Heart left ventricle (tissue), 16 donors: ENCODE measurements at regions not wholly inside any gene's neighbourhood (a gene's known extent, or its start where the extent isn't known, plus 50 kb on each side); places are given as distances from the start of the nearest gene placed in this dataset.

ENCODE experiments used
- ATAC-seq, 4 donors: fragments of 200-7000 bp; cut with Tn5 transposase; one replicate each; pipeline ENCODE4 v1.9.1; 2020 to 2022; ENCODE audit warnings: moderate library complexity in 4 of 4, mild to moderate bottlenecking in 3 of 4, moderate number of reproducible peaks in 1 of 4
- DNase-seq, 5 donors: peaks; one replicate each; pipeline ENCODE4 v3.0.0-alpha.2; 2020
- H3K27ac ChIP-seq, 12 donors: fragments of 200-600 bp; sonication (generic) in 4 of 12; one replicate each; pipeline versions ENCODE4 v1.5.0 to v1.8.0; 2016 to 2022; ENCODE audit warnings: mild to moderate bottlenecking in 2 of 12
- H3K27me3 ChIP-seq, 9 donors: fragments of 200-600 bp; sonication (generic) in 2 of 9; one replicate each; pipeline versions ENCODE4 v1.5.1 to v1.8.0; 2016 to 2022; ENCODE audit warnings: mild to moderate bottlenecking in 3 of 9
- H3K36me3 ChIP-seq, 9 donors: fragments of 200-600 bp; sonication (generic) in 2 of 9; one replicate each; pipeline versions ENCODE4 v1.5.0 to v1.8.0; 2018 to 2022; ENCODE audit warnings: mild to moderate bottlenecking in 2 of 9
- H3K4me1 ChIP-seq, 12 donors: fragments of 200-600 bp; sonication (generic) in 4 of 12; one replicate each; pipeline versions ENCODE4 v1.5.0 to v1.8.0; 2016 to 2022; ENCODE audit warnings: mild to moderate bottlenecking in 3 of 12
- H3K4me3 ChIP-seq, 12 donors: fragments of 200-600 bp; sonication (generic) in 4 of 12; one replicate each; pipeline versions ENCODE4 v1.5.0 to v1.8.0; 2017 to 2022; ENCODE audit warnings: mild to moderate bottlenecking in 9 of 12, moderate library complexity in 4 of 12
- H3K9me3 ChIP-seq, 12 donors: fragments of 200-600 bp; sonication (generic) in 4 of 12; one replicate each; pipeline versions ENCODE4 v1.5.0 to v1.8.0; 2016 to 2022; ENCODE audit warnings: mild to moderate bottlenecking in 1 of 12
- POLR2A ChIP-seq, 2 donors: fragments of 450-650 bp; IDR thresholded peaks; one replicate each; pipeline ENCODE4 v1.6.1; 2017; ENCODE audit warnings: antibody characterized with exemption in 2 of 2, mild to moderate bottlenecking in 2 of 2, moderate library complexity in 2 of 2
- WGBS, 4 donors: extraction: QIAGEN DNeasy Blood & Tissue Kit in 2 of 4; methylation state at CpG; one replicate each; pipeline versions ENCODE4 v1.1.5 to v1.1.7; 2013 to 2018; 5-methylcytosine and 5-hydroxymethylcytosine counted together
- intact Hi-C, 10 donors: fragments of 100-400 bp; cut with DNase I; formaldehyde crosslinking; loops; one replicate each; pipeline versions ENCODE4 v1.11.1 to v1.14.2; 2022
- TF ChIP-seq, protein P1 (sequence below), 12 donors: fragments of 200-600 bp; sonication (generic) in 4 of 12; IDR thresholded peaks; one replicate each; pipeline versions ENCODE4 v1.5.0 to v1.8.0; 2018 to 2022; ENCODE audit warnings: antibody characterized with exemption in 12 of 12, mild to moderate bottlenecking in 5 of 12
- donor health status: ischemic (EF 13 %, LVEDD 7.1; RV severe dilation, severe dysfunction).
- donor health status: healthy with polysubstance abuse.
- donor health status: DM: no; HTN: yes; CAD: no.
- donor health status: DM: no; HTN: no; CAD: no.
- donor health status: ischemic (EF 25% LVEDD 6.9; RV normal size, moderate dysfunction).
- donor health status: ischemic (EF 25% LVEDD 5.7; RV mildly dilated, moderate dysfunction).
- donor health status: healthy.
- donor health status: DM: yes; HTN: yes; CAD: no.
- donor health status: ischemic (EF 35%, LVEDD 5.7; RV mildly dilated, moderate dysfunction).
- donor health status: nonischemic (EF 11% LVEDD 7.7; RV severe dilation, severe dysfunction).
- donor health status: DM: yes; HTN: yes; CAD: no.
- donor health status: PGD.
- donor health status: ischemic (EF 29% LVEDD 5.4; RV normal size, mild dysfunction).
- donor health status: nonischemic (EF 23%, LVEDD 6.1; RV moderate dilation, normal function).

DNA sequence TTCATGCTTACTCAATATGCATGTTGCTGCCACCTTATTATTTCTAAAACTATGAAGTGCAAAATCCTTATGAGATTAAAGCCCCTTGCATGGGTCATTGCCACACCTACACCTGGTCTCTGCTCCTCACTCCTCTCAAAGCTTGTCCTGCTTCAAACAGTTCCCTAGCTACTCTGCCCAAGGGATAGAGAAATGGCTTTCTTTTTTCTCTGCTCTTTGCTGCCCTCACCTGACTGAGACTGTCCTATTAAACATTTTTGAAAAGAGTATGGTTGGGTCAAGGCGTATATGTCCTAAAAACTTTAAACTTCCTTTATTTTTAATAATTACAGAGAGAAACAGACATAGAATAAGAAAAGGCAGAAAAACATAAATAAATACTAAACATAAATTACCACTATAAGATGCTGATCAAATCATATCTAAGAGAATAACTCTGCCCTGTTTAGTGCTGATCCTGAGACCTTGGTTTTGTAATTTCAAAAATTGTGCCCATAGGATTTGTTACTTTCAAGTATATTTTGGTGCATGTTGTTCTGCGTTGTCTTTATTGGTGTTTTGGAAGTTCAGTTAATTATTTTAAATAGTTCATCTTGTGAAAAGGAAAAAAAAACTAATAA lies 704.9 kb upstream of the PABPC4L start:
- Histone ChIP-seq H3K4me1 (no peaks in the 10 kb centered on the region), H3K4me3 (no peak overlapping the region)
- no peak for TF ChIP-seq POLR2A (IDR thresholded peaks at IDR 0.05)
- TF ChIP-seq, protein P1, sequence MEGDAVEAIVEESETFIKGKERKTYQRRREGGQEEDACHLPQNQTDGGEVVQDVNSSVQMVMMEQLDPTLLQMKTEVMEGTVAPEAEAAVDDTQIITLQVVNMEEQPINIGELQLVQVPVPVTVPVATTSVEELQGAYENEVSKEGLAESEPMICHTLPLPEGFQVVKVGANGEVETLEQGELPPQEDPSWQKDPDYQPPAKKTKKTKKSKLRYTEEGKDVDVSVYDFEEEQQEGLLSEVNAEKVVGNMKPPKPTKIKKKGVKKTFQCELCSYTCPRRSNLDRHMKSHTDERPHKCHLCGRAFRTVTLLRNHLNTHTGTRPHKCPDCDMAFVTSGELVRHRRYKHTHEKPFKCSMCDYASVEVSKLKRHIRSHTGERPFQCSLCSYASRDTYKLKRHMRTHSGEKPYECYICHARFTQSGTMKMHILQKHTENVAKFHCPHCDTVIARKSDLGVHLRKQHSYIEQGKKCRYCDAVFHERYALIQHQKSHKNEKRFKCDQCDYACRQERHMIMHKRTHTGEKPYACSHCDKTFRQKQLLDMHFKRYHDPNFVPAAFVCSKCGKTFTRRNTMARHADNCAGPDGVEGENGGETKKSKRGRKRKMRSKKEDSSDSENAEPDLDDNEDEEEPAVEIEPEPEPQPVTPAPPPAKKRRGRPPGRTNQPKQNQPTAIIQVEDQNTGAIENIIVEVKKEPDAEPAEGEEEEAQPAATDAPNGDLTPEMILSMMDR (IDR thresholded peaks at IDR 0.05) = peak in 4 of 12 donors; percentile 11 to 39 (median 28)

DNA sequence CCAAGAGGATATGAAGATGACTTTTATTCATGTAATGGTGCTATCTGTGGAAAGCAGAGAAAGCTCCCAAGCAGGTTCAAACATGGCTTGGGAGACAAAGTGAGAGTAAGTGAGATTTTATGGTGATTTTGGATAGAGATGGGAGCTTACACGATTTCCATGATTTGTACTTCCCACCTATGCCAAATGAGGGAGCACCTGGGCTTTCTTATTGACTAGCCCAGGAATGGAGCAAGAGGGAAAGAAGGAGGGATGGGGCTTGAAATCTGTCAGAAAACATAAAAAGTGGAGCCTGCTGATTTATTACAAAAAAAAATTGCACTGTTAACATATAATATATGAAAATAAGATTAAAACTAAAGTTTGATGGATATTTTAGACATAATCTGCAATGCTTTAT lies 703.5 kb upstream of the PABPC4L start:
- Histone ChIP-seq H3K9me3 (peaks cover 0 to 3% (median 0%) of the 10 kb centered on the region in 12 donors), H3K36me3 (no peaks in the 10 kb centered on the region), H3K4me1 (no peaks in the 10 kb centered on the region), H3K27me3 (no peaks in the 10 kb centered on the region), H3K27ac (no peak overlapping the region), H3K4me3 (no peak overlapping the region)
- ATAC-seq (no peak), DNase-seq (no peak)
- TF ChIP-seq, protein P1 (IDR thresholded peaks at IDR 0.05) = no peak
- no peak for TF ChIP-seq POLR2A (IDR thresholded peaks at IDR 0.05)
- intact Hi-C loops = loop anchor here in 1 of 10 donors (10.0 kb wide), 1 partner anchor 430 kb away; no protein-coding TSS in a partner anchor
- WGBS, 4 donors = 71 to 82% (median 77%) methylated on average over 1 of the region's 1 CpG

More for the DNA sequence above, 704.9 kb upstream of the PABPC4L start:
- DNase-seq (no peak), ATAC-seq (no peak)
- WGBS, 4 donors = 50 to 64% (median 59%) methylated on average over 2 of the region's 2 CpGs
- Histone ChIP-seq H3K36me3 (no peaks in the 10 kb centered on the region), H3K9me3 (no peaks in the 10 kb centered on the region), H3K27me3 (no peaks in the 10 kb centered on the region), H3K27ac (no peak overlapping the region)
- intact Hi-C loops = loop anchor here in 1 of 10 donors (10.0 kb wide), 1 partner anchor 432 kb away; no protein-coding TSS in a partner anchor

DNA sequence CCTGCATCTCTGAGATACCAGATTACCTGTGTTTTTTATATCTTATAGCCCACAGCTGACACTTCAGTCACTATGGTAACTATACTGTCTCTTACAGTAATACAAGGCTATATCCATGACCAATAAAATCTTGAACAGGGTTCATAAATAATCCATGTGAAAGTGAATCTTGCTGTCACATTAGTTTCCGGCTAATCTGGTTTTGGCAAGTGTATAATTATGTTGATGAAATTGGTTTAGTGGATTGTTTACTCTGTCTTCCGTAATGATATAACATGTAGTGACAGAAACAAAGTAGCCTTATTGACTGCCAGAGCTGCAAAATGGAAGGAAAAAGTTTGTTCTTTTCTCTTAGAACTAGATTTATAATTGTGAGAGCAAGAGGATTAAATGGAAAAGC lies 686.6 kb upstream of the PABPC4L start:
- Histone ChIP-seq H3K27ac (no peak overlapping the region), H3K4me1 (no peaks in the 10 kb centered on the region), H3K9me3 (no peaks in the 10 kb centered on the region), H3K4me3 (no peak overlapping the region), H3K36me3 (no peaks in the 10 kb centered on the region), H3K27me3 (no peaks in the 10 kb centered on the region)
- no peak for TF ChIP-seq POLR2A (IDR thresholded peaks at IDR 0.05)
- TF ChIP-seq, protein P1 (IDR thresholded peaks at IDR 0.05) = no peak
- DNase-seq (no peak), ATAC-seq (no peak)
- 79 to 91% (median 88%) methylated on average over 2 of the region's 2 CpGs for WGBS, 4 donors
- intact Hi-C loops = no loop called here

DNA sequence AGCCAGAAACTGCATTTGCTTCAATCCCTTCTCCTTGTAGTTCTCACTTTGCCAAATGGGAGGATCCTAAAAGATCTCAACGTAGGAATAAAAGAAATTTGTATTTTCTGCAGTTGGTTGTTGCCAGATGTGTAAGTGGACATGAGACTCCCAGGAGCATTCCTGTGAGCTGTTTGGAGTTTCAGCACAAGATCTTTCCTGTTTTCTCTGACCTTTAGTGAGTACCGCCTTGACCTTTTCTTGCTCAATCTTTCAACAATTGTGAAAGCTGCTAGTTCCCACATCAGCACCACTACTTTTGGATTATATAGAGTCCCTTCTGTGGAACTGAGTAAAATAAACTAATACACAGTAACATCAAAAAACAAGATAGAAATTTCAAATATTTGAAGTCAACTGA lies 683.8 kb upstream of the PABPC4L start:
- ATAC-seq (no peak), DNase-seq (no peak)
- no peaks in the 10 kb centered on the region for H3K36me3 ChIP-seq
- no peak overlapping the region for H3K4me3 ChIP-seq
- H3K27ac ChIP-seq = no peak overlapping the region
- TF ChIP-seq POLR2A (IDR thresholded peaks at IDR 0.05) = no peak
- TF ChIP-seq, protein P1 (IDR thresholded peaks at IDR 0.05) = no peak
- intact Hi-C loops = no loop called here
- no peaks in the 10 kb centered on the region for H3K4me1 ChIP-seq
- no peaks in the 10 kb centered on the region for H3K9me3 ChIP-seq
- no peaks in the 10 kb centered on the region for H3K27me3 ChIP-seq
- WGBS, 4 donors = 49 to 75% (median 65%) methylated on average over 2 of the region's 2 CpGs
